ENCODE measurements at regions not wholly inside any gene's neighbourhood (a gene's known extent, or its start where the extent isn't known, plus 50 kb on each side); places are given as distances from the start of the nearest gene placed in this dataset.

- no peak for DNase-seq (ENCODE audit: low read depth)
These were observed 118.8 kb downstream of the GYPC start for GRCh38 chr2:126774761-126775160.

GRCh38 chr2:126775300-126775985, 119.5 kb downstream of the GYPC start:
- no peak for DNase-seq (ENCODE audit: low read depth)

GRCh38 chr2:126776255-126776654, 120.3 kb downstream of the GYPC start:
- no peak for DNase-seq (ENCODE audit: low read depth)

- peak; percentile 17 for DNase-seq (ENCODE audit: low read depth)
These were observed 121.0 kb downstream of the GYPC start for GRCh38 chr2:126776692-126777619.

- DNase-seq (ENCODE audit: low read depth) = no peak
These were observed 121.1 kb upstream of the TEX51 start for GRCh38 chr2:126777620-126777978.

- no peak for DNase-seq (ENCODE audit: low read depth)
These were observed 119.9 kb upstream of the TEX51 start for GRCh38 chr2:126778561-126779501.

- DNase-seq (ENCODE audit: low read depth) = no peak
These were observed 117.5 kb upstream of the TEX51 start for GRCh38 chr2:126781206-126781605.

- no peak for DNase-seq (ENCODE audit: low read depth)
These were observed 116.9 kb upstream of the TEX51 start for GRCh38 chr2:126781806-126782205.

GRCh38 chr2:126782648-126783047, 116.0 kb upstream of the TEX51 start:
- no peak for DNase-seq (ENCODE audit: low read depth)

- no peak for DNase-seq (ENCODE audit: low read depth)
These were observed 115.3 kb upstream of the TEX51 start for GRCh38 chr2:126783341-126783740.

- no peak for DNase-seq (ENCODE audit: low read depth)
These were observed 114.6 kb upstream of the TEX51 start for GRCh38 chr2:126784045-126784444.

- no peak for DNase-seq (ENCODE audit: low read depth)
These were observed 114.1 kb upstream of the TEX51 start for GRCh38 chr2:126784621-126785020.

GRCh38 chr2:126785236-126785635, 113.5 kb upstream of the TEX51 start:
- no peak for DNase-seq (ENCODE audit: low read depth)

- DNase-seq (ENCODE audit: low read depth) = no peak
These were observed 112.8 kb upstream of the TEX51 start for GRCh38 chr2:126785862-126786261.

- DNase-seq (ENCODE audit: low read depth) = no peak
These were observed 111.9 kb upstream of the TEX51 start for GRCh38 chr2:126786765-126787164.

- no peak for DNase-seq (ENCODE audit: low read depth)
These were observed 111.4 kb upstream of the TEX51 start for GRCh38 chr2:126787289-126787688.

- no peak for DNase-seq (ENCODE audit: low read depth)
These were observed 110.6 kb upstream of the TEX51 start for GRCh38 chr2:126788113-126788512.

GRCh38 chr2:126788652-126789051, 110.0 kb upstream of the TEX51 start:
- no peak for DNase-seq (ENCODE audit: low read depth)

- DNase-seq (ENCODE audit: low read depth) = no peak
These were observed 107.5 kb upstream of the TEX51 start for GRCh38 chr2:126790987-126791780.

GRCh38 chr2:126792186-126792585, 106.5 kb upstream of the TEX51 start:
- DNase-seq (ENCODE audit: low read depth) = no peak

- DNase-seq (ENCODE audit: low read depth) = no peak
These were observed 105.7 kb upstream of the TEX51 start for GRCh38 chr2:126792993-126793392.
